SK-N-MC (cell line): ENCODE measurements at regions not wholly inside any gene's neighbourhood (a gene's known extent, or its start where the extent isn't known, plus 50 kb on each side); places are given as distances from the start of the nearest gene placed in this dataset.

Source experiments
- EZH2 ChIP-seq: fragments of 200-600 bp; sonication (generic); IDR thresholded peaks from one replicate; pipeline ENCODE4 v1.6.1; 2017; ENCODE audit warnings: antibody characterized with exemption
- FOXP2 ChIP-seq: optimal IDR thresholded peaks from 2 replicates; pipeline ENCODE3; 2011; ENCODE audit warnings: mild to moderate bottlenecking, moderate library complexity; ENCODE audit not compliant: insufficient read depth; ENCODE audit errors: extremely low read length, control extremely low read depth
- POLR2AphosphoS5 ChIP-seq: IDR thresholded peaks from 2 replicates; pipeline ENCODE4 v1.6.1; 2012; ENCODE audit warnings: mild to moderate bottlenecking, low read depth, low read length, borderline replicate concordance

GRCh38 chr14:98503086-98503815 is 768.7 kb downstream of the BCL11B start:
- TF ChIP-seq POLR2AphosphoS5 (no peak), EZH2 (no peak), FOXP2 (no peak)
